ENCODE measurements at regions not wholly inside any gene's neighbourhood (a gene's known extent, or its start where the extent isn't known, plus 50 kb on each side); places are given as distances from the start of the nearest gene placed in this dataset.
"Not testable (repeated sequence)": the region's sequence is repeated elsewhere in the genome, so short reads cannot be mapped to it uniquely, and the experiment has no call there.

DNA sequence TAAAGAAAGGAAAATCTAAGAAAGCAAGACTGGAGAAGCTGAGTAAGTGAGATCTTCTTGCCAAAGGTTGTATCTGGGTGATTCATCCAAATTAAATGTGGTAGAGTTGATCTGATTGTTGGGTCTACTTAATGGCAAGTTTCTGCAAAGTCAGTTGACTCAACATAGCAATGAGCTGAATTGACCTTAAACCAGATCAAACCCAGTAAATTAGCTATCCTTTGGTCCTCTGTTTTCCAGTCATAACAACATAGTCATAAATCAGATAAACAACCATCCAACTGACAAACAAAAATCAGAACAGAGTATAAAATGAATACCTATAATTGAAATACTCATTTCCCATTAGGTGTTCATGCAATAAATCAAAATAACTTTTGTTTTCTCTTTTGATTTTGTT, 142.6 kb upstream of the CFAP20DC start:
- peaks cover 1% of the 10 kb centered on the region; the same call in 1 of the 2 replicates for H3K4me1 ChIP-seq (ENCODE audit: control insufficient read depth, insufficient read depth, low read length)
- H3K36me3 ChIP-seq (ENCODE audit: control insufficient read depth, insufficient read depth, low read length): no peaks in the 10 kb centered on the region
- no peak for DNase-seq (ENCODE audit: low read depth, low spot score)
- H3K27ac ChIP-seq (ENCODE audit: low read length): no peak overlapping the region
- no peaks in the 10 kb centered on the region for H3K9me3 ChIP-seq (ENCODE audit: control insufficient read depth, insufficient read depth, low read length)
- no peaks in the 10 kb centered on the region for H3K27me3 ChIP-seq (ENCODE audit: control insufficient read depth, insufficient read depth, low read length)
- H3K4me3 ChIP-seq (ENCODE audit: low read length): no peak overlapping the region

GRCh38 chr3:59191651-59192050, 141.8 kb upstream of the CFAP20DC start:
- no peak overlapping the region for H3K27ac ChIP-seq (ENCODE audit: low read length)
- no peaks in the 10 kb centered on the region for H3K9me3 ChIP-seq (ENCODE audit: control insufficient read depth, insufficient read depth, low read length)
- H3K36me3 ChIP-seq (ENCODE audit: control insufficient read depth, insufficient read depth, low read length): no peaks in the 10 kb centered on the region
- no peaks in the 10 kb centered on the region for H3K27me3 ChIP-seq (ENCODE audit: control insufficient read depth, insufficient read depth, low read length)
- DNase-seq (ENCODE audit: low read depth, low spot score): no peak
- peaks cover 1% of the 10 kb centered on the region; the same call in 1 of the 2 replicates for H3K4me1 ChIP-seq (ENCODE audit: control insufficient read depth, insufficient read depth, low read length)
- H3K4me3 ChIP-seq (ENCODE audit: low read length): no peak overlapping the region
- WGBS (ENCODE audit: insufficient coverage, insufficient read length): no CpG with 5 or more reads among the region's 2 CpGs

GRCh38 chr3:59189939-59190338, 140.1 kb upstream of the CFAP20DC start:
- Histone ChIP-seq H3K27ac (ENCODE audit: low read length) (no peak overlapping the region), H3K4me1 (ENCODE audit: control insufficient read depth, insufficient read depth, low read length) (peaks cover 1% of the 10 kb centered on the region; the same call in 1 of the 2 replicates), H3K27me3 (ENCODE audit: control insufficient read depth, insufficient read depth, low read length) (no peaks in the 10 kb centered on the region), H3K4me3 (ENCODE audit: low read length) (no peak overlapping the region), H3K9me3 (ENCODE audit: control insufficient read depth, insufficient read depth, low read length) (no peaks in the 10 kb centered on the region), H3K36me3 (ENCODE audit: control insufficient read depth, insufficient read depth, low read length) (no peaks in the 10 kb centered on the region)
- no CpG with 5 or more reads among the region's 5 CpGs for WGBS (ENCODE audit: insufficient coverage, insufficient read length)
- DNase-seq (ENCODE audit: low read depth, low spot score): no peak

GRCh38 chr3:59189526-59189925, 139.7 kb upstream of the CFAP20DC start:
- H3K4me1 ChIP-seq (ENCODE audit: control insufficient read depth, insufficient read depth, low read length): peaks cover 1% of the 10 kb centered on the region; the same call in 1 of the 2 replicates
- no peaks in the 10 kb centered on the region for H3K9me3 ChIP-seq (ENCODE audit: control insufficient read depth, insufficient read depth, low read length)
- H3K27me3 ChIP-seq (ENCODE audit: control insufficient read depth, insufficient read depth, low read length): no peaks in the 10 kb centered on the region
- DNase-seq (ENCODE audit: low read depth, low spot score): no peak
- no CpG with 5 or more reads among the region's 4 CpGs for WGBS (ENCODE audit: insufficient coverage, insufficient read length)
- no peak overlapping the region for H3K27ac ChIP-seq (ENCODE audit: low read length)
- H3K36me3 ChIP-seq (ENCODE audit: control insufficient read depth, insufficient read depth, low read length): no peaks in the 10 kb centered on the region
- no peak overlapping the region for H3K4me3 ChIP-seq (ENCODE audit: low read length)

GRCh38 chr3:59186725-59187124, 136.9 kb upstream of the CFAP20DC start:
- no peak overlapping the region for H3K27ac ChIP-seq (ENCODE audit: low read length)
- H3K9me3 ChIP-seq (ENCODE audit: control insufficient read depth, insufficient read depth, low read length): no peaks in the 10 kb centered on the region
- H3K27me3 ChIP-seq (ENCODE audit: control insufficient read depth, insufficient read depth, low read length): no peaks in the 10 kb centered on the region
- peaks cover 1% of the 10 kb centered on the region; the same call in 1 of the 2 replicates for H3K4me1 ChIP-seq (ENCODE audit: control insufficient read depth, insufficient read depth, low read length)
- no peak overlapping the region for H3K4me3 ChIP-seq (ENCODE audit: low read length)
- WGBS (ENCODE audit: insufficient coverage, insufficient read length): no CpG with 5 or more reads among the region's 1 CpG
- no peaks in the 10 kb centered on the region for H3K36me3 ChIP-seq (ENCODE audit: control insufficient read depth, insufficient read depth, low read length)
- DNase-seq (ENCODE audit: low read depth, low spot score): no peak

DNA sequence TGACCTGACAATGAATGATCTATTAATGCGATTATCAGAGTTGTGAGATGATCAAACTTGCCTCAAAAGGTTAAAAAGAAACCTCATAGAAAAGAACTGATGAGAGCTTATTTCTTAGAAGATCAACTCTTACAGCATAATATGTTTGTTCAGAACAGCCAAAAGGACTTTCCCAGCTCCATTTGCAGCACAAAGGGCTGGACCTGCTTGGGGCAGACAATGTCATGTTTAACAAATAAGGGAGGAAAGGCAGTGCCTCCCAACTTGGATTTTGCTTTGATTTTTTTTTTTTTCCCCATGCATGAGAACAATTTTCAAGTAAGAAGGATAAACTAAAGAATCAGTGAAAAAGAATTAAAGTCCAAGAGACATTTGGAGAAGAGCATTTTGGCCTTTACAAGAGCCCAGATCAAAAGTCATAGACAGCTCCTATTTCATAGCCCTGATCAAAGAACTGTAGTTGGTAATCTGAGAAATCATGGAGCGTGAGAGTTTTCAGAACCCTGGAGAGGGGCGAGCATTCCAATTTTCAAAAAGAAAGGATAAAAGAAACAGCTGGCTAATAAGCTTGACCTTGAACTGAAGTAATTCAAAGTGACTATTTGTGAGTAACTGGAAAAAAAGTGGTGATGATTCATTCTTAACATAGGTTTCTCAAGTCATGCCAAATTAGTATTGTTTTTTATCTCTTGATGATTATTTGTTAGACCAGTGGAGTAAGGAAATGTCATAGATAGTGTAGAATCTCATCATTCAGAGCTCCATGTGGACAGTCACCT, 136.0 kb upstream of the CFAP20DC start:
- Histone ChIP-seq H3K27me3 (ENCODE audit: control insufficient read depth, insufficient read depth, low read length) (no peaks in the 10 kb centered on the region), H3K4me3 (ENCODE audit: low read length) (no peak overlapping the region), H3K27ac (ENCODE audit: low read length) (no peak overlapping the region), H3K36me3 (ENCODE audit: control insufficient read depth, insufficient read depth, low read length) (no peaks in the 10 kb centered on the region), H3K9me3 (ENCODE audit: control insufficient read depth, insufficient read depth, low read length) (no peaks in the 10 kb centered on the region), H3K4me1 (ENCODE audit: control insufficient read depth, insufficient read depth, low read length) (peaks cover 1% of the 10 kb centered on the region; the same call in 1 of the 2 replicates)
- WGBS (ENCODE audit: insufficient coverage, insufficient read length): 83% methylated on average over 1 of the region's 3 CpGs
- DNase-seq (ENCODE audit: low read depth, low spot score): no peak

GRCh38 chr3:59180006-59180405, 130.2 kb upstream of the CFAP20DC start:
- DNase-seq (ENCODE audit: low read depth, low spot score): peak; percentile 43
- H3K4me3 ChIP-seq (ENCODE audit: low read length): no peak overlapping the region
- H3K36me3 ChIP-seq (ENCODE audit: control insufficient read depth, insufficient read depth, low read length): no peaks in the 10 kb centered on the region
- no peaks in the 10 kb centered on the region for H3K9me3 ChIP-seq (ENCODE audit: control insufficient read depth, insufficient read depth, low read length)
- no peaks in the 10 kb centered on the region for H3K27me3 ChIP-seq (ENCODE audit: control insufficient read depth, insufficient read depth, low read length)
- 0 out of 2 replicates have a peak, but pooled peaks cover 2% of the 10 kb centered on the region for H3K4me1 ChIP-seq (ENCODE audit: control insufficient read depth, insufficient read depth, low read length)
- no CpG with 5 or more reads among the region's 3 CpGs for WGBS (ENCODE audit: insufficient coverage, insufficient read length)
- no peak overlapping the region for H3K27ac ChIP-seq (ENCODE audit: low read length)

GRCh38 chr3:59178698-59179097, 128.9 kb upstream of the CFAP20DC start:
- no peak overlapping the region for H3K4me3 ChIP-seq (ENCODE audit: low read length)
- no peaks in the 10 kb centered on the region for H3K36me3 ChIP-seq (ENCODE audit: control insufficient read depth, insufficient read depth, low read length)
- H3K27ac ChIP-seq (ENCODE audit: low read length): no peak overlapping the region
- 0 out of 2 replicates have a peak, but pooled peaks cover 2% of the 10 kb centered on the region for H3K4me1 ChIP-seq (ENCODE audit: control insufficient read depth, insufficient read depth, low read length)
- H3K9me3 ChIP-seq (ENCODE audit: control insufficient read depth, insufficient read depth, low read length): no peaks in the 10 kb centered on the region
- no peaks in the 10 kb centered on the region for H3K27me3 ChIP-seq (ENCODE audit: control insufficient read depth, insufficient read depth, low read length)
- DNase-seq (ENCODE audit: low read depth, low spot score): no peak

DNA sequence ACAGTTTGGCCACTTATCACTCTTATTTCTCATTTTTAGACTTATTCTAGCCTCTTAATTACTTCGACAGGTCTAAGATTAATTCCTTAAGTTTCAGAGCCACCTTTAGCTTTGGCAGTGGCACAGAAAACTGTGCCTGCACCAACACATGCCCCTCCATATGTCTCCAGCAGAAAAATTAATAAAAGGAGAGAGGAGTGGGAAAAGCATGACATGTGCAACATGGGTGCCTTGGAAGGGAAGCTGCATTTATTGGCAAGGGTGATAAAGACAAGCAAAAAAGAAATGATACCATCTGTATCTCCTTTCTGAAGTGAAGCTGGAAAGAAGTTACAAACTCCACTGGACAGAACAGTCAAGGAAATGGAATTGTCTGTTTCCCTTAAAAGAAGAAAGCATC, 121.7 kb upstream of the CFAP20DC start:
- no peak overlapping the region for H3K4me3 ChIP-seq (ENCODE audit: low read length)
- no peaks in the 10 kb centered on the region for H3K27me3 ChIP-seq (ENCODE audit: control insufficient read depth, insufficient read depth, low read length)
- H3K36me3 ChIP-seq (ENCODE audit: control insufficient read depth, insufficient read depth, low read length): no peaks in the 10 kb centered on the region
- no CpG with 5 or more reads among the region's 1 CpG for WGBS (ENCODE audit: insufficient coverage, insufficient read length)
- no peaks in the 10 kb centered on the region for H3K4me1 ChIP-seq (ENCODE audit: control insufficient read depth, insufficient read depth, low read length)
- no peak overlapping the region for H3K27ac ChIP-seq (ENCODE audit: low read length)
- no peak for DNase-seq (ENCODE audit: low read depth, low spot score)
- no peaks in the 10 kb centered on the region for H3K9me3 ChIP-seq (ENCODE audit: control insufficient read depth, insufficient read depth, low read length)

DNA sequence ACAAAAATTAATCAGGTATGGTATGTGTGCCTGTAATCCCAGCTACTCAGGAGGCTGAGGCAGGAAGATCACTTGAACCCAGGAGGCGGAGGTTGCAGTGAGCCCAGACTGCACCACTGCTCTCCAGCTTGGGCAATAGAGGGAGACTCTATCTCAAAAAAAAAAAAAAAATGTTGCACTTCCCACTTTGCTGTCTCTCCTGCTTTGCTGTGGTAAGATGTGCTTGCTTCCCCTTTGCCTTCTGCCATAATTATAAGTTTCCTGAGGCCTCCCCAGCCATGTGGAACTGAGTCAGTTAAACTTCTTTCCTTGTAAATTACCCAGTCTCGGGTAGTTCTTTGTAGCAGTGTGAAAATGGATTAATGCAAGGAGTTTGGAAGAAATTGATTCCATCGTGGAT, 120.3 kb upstream of the CFAP20DC start:
- H3K9me3 ChIP-seq (ENCODE audit: control insufficient read depth, insufficient read depth, low read length); H3K36me3 ChIP-seq (ENCODE audit: control insufficient read depth, insufficient read depth, low read length); H3K4me1 ChIP-seq (ENCODE audit: control insufficient read depth, insufficient read depth, low read length); H3K4me3 ChIP-seq (ENCODE audit: low read length); H3K27ac ChIP-seq (ENCODE audit: low read length); H3K27me3 ChIP-seq (ENCODE audit: control insufficient read depth, insufficient read depth, low read length); DNase-seq (ENCODE audit: low read depth, low spot score): not testable (repeated sequence)
- WGBS (ENCODE audit: insufficient coverage, insufficient read length): no CpG with 5 or more reads among the region's 3 CpGs

DNA sequence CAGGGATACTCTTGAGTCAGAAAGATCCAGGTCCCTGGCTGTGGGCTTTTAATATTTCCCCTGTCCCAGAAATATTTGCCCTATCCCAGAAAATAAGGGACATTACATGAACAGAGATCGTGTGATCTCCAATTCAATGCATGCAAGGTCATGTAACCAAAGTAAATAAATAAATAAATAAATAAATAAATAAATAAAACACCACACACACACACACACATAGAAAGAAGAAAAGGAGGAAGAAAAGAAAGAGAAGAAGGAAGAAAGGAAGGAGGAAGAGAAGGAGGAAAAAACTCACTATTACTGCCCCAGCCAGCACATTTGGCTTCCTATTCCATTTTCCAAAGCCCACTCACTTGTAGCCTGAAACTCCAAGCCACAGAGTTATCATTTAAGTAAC, 117.9 kb upstream of the CFAP20DC start:
- no CpG with 5 or more reads among the region's 1 CpG for WGBS (ENCODE audit: insufficient coverage, insufficient read length)
- H3K9me3 ChIP-seq (ENCODE audit: control insufficient read depth, insufficient read depth, low read length): no peaks in the 10 kb centered on the region
- H3K27me3 ChIP-seq (ENCODE audit: control insufficient read depth, insufficient read depth, low read length): no peaks in the 10 kb centered on the region
- no peak overlapping the region for H3K4me3 ChIP-seq (ENCODE audit: low read length)
- no peaks in the 10 kb centered on the region for H3K36me3 ChIP-seq (ENCODE audit: control insufficient read depth, insufficient read depth, low read length)
- DNase-seq (ENCODE audit: low read depth, low spot score): no peak
- H3K4me1 ChIP-seq (ENCODE audit: control insufficient read depth, insufficient read depth, low read length): no peaks in the 10 kb centered on the region
- H3K27ac ChIP-seq (ENCODE audit: low read length): no peak overlapping the region

All from iPS DF 6.9 (cell line).